Caco-2 (cell line): ENCODE measurements at regions not wholly inside any gene's neighbourhood (a gene's known extent, or its start where the extent isn't known, plus 50 kb on each side); places are given as distances from the start of the nearest gene placed in this dataset.
A peak's percentile ranks its signal among the peaks of the same experiment; 100 is the strongest.

Experiments used
- BruUV-seq: library from RNA; stranded (reverse); fragments of 400-500 nt; replicated peaks from 2 replicates; lab custom pipeline; 2021; lab: Mats Ljungman, UMichigan
- CTCF ChIA-PET: fragments of 300-600 bp; sonication (Branson Sonifier 250); formaldehyde crosslinking; loops from one replicate; lab custom pipeline; 2022; ENCODE audit warnings: antibody characterized with exemption; lab: Charles Lee
- POLR2A ChIA-PET: fragments of 300-600 bp; sonication (Branson Sonifier 250); formaldehyde crosslinking; loops from one replicate; lab custom pipeline; 2022; ENCODE audit warnings: antibody characterized with exemption; lab: Charles Lee
- DNase-seq, 2 experiments: peaks; one replicate each; pipeline versions ENCODE4 v3.0.0 to v3.0.0-alpha.2; 2020 to 2022
- H3K27me3 ChIP-seq: replicated peaks from 2 replicates; pipeline ENCODE4 v1.6.0; 2011; ENCODE audit warnings: low read length; ENCODE audit not compliant: control insufficient read depth, insufficient read depth
- H3K36me3 ChIP-seq: 2 replicates; pipeline ENCODE4 v1.5.1; 2011; ENCODE audit warnings: low read length; ENCODE audit not compliant: control insufficient read depth, insufficient read depth
- H3K4me1 ChIP-seq: fragments of 250-450 bp; sonication (Bioruptor Pico); 2 replicates; pipeline ENCODE4 v1.5.1; 2020; ENCODE audit warnings: mild to moderate bottlenecking
- H3K4me3 ChIP-seq: 2 replicates; pipeline ENCODE4 v1.5.1; 2011; ENCODE audit warnings: low read depth, mild to moderate bottlenecking, control low read depth, low read length
- H3K9me3 ChIP-seq: fragments of 250-450 bp; sonication (Bioruptor Pico); 2 replicates; pipeline ENCODE4 v1.5.1; 2020; ENCODE audit warnings: mild to moderate bottlenecking, moderate library complexity
- H3K27ac Mint-ChIP-seq: one replicate; pipeline ENCODE4 v1.8.0; 2022; ENCODE audit warnings: mixed read lengths; ENCODE audit not compliant: unreplicated experiment
- H3K27me3 Mint-ChIP-seq: one replicate; pipeline ENCODE4 v1.8.0; 2022; ENCODE audit warnings: mixed read lengths; ENCODE audit not compliant: insufficient read depth, unreplicated experiment
- H3K36me3 Mint-ChIP-seq: one replicate; pipeline ENCODE4 v1.8.0; 2022; ENCODE audit warnings: mild to moderate bottlenecking, mixed read lengths; ENCODE audit not compliant: insufficient read depth, unreplicated experiment
- H3K4me1 Mint-ChIP-seq: one replicate; pipeline ENCODE4 v1.8.0; 2022; ENCODE audit warnings: low read depth, mixed read lengths; ENCODE audit not compliant: unreplicated experiment
- H3K4me3 Mint-ChIP-seq: one replicate; pipeline ENCODE4 v1.8.0; 2022; ENCODE audit warnings: mild to moderate bottlenecking, moderate library complexity, mixed read lengths; ENCODE audit not compliant: unreplicated experiment
- H3K9me3 Mint-ChIP-seq: one replicate; pipeline ENCODE4 v1.8.0; 2022; ENCODE audit warnings: mixed read lengths; ENCODE audit not compliant: unreplicated experiment
- intact Hi-C: fragments of 100-400 bp; cut with micrococcal nuclease; formaldehyde crosslinking; loops from one replicate; pipeline ENCODE4 v1.10.0; 2022; ENCODE audit not compliant: unreplicated experiment
- TF ChIP-seq, protein P1 (sequence below), 2 experiments: fragments of 200-600 bp in 1 of 2; IDR thresholded peaks; 1 replicate in 1 of 2; 2 replicates in 1 of 2; pipeline versions ENCODE4 v1.5.1 to v1.8.0; 2011 to 2022; ENCODE audit warnings: antibody characterized with exemption in 1 of 2, control low read depth in 1 of 2, inconsistent platforms in 1 of 2, low read depth in 1 of 2, low read length in 1 of 2, mild to moderate bottlenecking in 1 of 2, moderate library complexity in 1 of 2; ENCODE audit not compliant: insufficient read depth in 1 of 2, severe bottlenecking in 1 of 2, unreplicated experiment in 1 of 2

GRCh38 chr3:72485641-72486040 lies 362.6 kb downstream of the SHQ1 start:
- Histone ChIP-seq H3K36me3 (no peaks in the 10 kb centered on the region), H3K4me1 (peaks cover 21% of the 10 kb centered on the region), H3K4me3 (no peak overlapping the region), H3K9me3 (no peaks in the 10 kb centered on the region), H3K27me3 (no peaks in the 10 kb centered on the region)
- DNase-seq = no peak
- Mint-ChIP-seq H3K4me3 (no peak overlapping the region), H3K27me3 (no peaks in the 10 kb centered on the region), H3K36me3 (no peaks in the 10 kb centered on the region), H3K27ac (no peak overlapping the region), H3K4me1 (peaks cover 29% of the 10 kb centered on the region), H3K9me3 (no peaks in the 10 kb centered on the region)
- intact Hi-C loops = no loop called here
- ChIA-PET CTCF (no interaction called here), POLR2A (no interaction called here)
- TF ChIP-seq, protein P1, sequence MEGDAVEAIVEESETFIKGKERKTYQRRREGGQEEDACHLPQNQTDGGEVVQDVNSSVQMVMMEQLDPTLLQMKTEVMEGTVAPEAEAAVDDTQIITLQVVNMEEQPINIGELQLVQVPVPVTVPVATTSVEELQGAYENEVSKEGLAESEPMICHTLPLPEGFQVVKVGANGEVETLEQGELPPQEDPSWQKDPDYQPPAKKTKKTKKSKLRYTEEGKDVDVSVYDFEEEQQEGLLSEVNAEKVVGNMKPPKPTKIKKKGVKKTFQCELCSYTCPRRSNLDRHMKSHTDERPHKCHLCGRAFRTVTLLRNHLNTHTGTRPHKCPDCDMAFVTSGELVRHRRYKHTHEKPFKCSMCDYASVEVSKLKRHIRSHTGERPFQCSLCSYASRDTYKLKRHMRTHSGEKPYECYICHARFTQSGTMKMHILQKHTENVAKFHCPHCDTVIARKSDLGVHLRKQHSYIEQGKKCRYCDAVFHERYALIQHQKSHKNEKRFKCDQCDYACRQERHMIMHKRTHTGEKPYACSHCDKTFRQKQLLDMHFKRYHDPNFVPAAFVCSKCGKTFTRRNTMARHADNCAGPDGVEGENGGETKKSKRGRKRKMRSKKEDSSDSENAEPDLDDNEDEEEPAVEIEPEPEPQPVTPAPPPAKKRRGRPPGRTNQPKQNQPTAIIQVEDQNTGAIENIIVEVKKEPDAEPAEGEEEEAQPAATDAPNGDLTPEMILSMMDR (IDR thresholded peaks at IDR 0.05; ENCODE audit: insufficient read depth in 1 of 2, low read depth in 1 of 2, low read length in 1 of 2, severe bottlenecking in 1 of 2, unreplicated experiment in 1 of 2) = no peak
- no TSS peak for BruUV-seq

DNA sequence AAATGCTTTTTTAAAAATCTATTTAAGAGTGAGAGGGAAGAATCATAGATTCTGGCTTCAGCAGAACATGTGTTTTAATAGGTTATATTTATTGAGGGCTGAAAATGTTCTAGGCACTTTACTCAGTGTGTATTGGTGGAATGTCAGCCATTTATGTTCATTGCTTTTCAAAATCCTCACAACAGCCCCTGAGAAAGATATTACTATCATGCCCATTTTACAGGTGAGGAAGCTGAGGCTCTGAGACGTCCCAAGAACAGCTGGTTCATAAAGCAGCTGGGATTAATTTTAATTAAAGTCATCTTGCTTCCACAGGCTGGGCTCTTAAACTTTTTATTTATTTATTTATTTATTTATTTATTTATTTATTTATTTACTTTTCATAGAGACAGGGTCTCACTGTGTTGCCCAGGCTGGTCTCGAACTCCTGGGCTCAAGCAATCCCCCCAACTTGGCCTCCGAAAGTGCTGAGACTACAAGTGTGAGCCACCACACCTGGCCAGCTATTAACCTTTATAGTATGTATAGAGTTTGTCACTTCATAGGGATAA lies 364.6 kb downstream of the SHQ1 start:
- H3K4me3 ChIP-seq = no peak overlapping the region
- TF ChIP-seq, protein P1 (IDR thresholded peaks at IDR 0.05; ENCODE audit: insufficient read depth in 1 of 2, low read depth in 1 of 2, low read length in 1 of 2, severe bottlenecking in 1 of 2, unreplicated experiment in 1 of 2) = no peak
- no peaks in the 10 kb centered on the region for H3K36me3 Mint-ChIP-seq
- H3K27ac Mint-ChIP-seq = no peak overlapping the region
- POLR2A ChIA-PET = no interaction called here
- CTCF ChIA-PET = no interaction called here
- H3K36me3 ChIP-seq = no peaks in the 10 kb centered on the region
- no peak for DNase-seq
- no peaks in the 10 kb centered on the region for H3K27me3 Mint-ChIP-seq
- no peaks in the 10 kb centered on the region for H3K9me3 ChIP-seq
- H3K4me3 Mint-ChIP-seq = no peak overlapping the region
- H3K9me3 Mint-ChIP-seq = no peaks in the 10 kb centered on the region
- no peaks in the 10 kb centered on the region for H3K27me3 ChIP-seq
- BruUV-seq = no TSS peak
- intact Hi-C loops = no loop called here
- H3K4me1 ChIP-seq = peaks cover 21% of the 10 kb centered on the region
- peaks cover 29% of the 10 kb centered on the region for H3K4me1 Mint-ChIP-seq

- Mint-ChIP-seq H3K4me1 (peaks cover 23% of the 10 kb centered on the region), H3K27me3 (no peaks in the 10 kb centered on the region), H3K27ac (peak overlapping the region; percentile 73), H3K36me3 (no peaks in the 10 kb centered on the region), H3K9me3 (no peaks in the 10 kb centered on the region), H3K4me3 (peak overlapping the region; percentile 65)
- intact Hi-C loops = no loop called here
- ChIA-PET POLR2A (no interaction called here), CTCF (interaction anchor here (0.6 kb wide), 1 partner anchor 772 kb away, joined by 3 read pairs; no protein-coding TSS in a partner anchor)
- peak overlapping the region; percentile 27 for H3K4me3 ChIP-seq
- H3K4me1 ChIP-seq = peaks cover 19% of the 10 kb centered on the region
- TF ChIP-seq, protein P1 (IDR thresholded peaks at IDR 0.05; ENCODE audit: insufficient read depth in 1 of 2, low read depth in 1 of 2, low read length in 1 of 2, severe bottlenecking in 1 of 2, unreplicated experiment in 1 of 2) = no peak
- H3K36me3 ChIP-seq = no peaks in the 10 kb centered on the region
- DNase-seq = peak; percentile 32 to 64
- H3K27me3 ChIP-seq = no peaks in the 10 kb centered on the region
- no peaks in the 10 kb centered on the region for H3K9me3 ChIP-seq
- BruUV-seq = no TSS peak
These were observed 365.5 kb downstream of the SHQ1 start for GRCh38 chr3:72482589-72483321.
